HG02763 (cell line): ENCODE measurements at regions not wholly inside any gene's neighbourhood (a gene's known extent, or its start where the extent isn't known, plus 50 kb on each side); places are given as distances from the start of the nearest gene placed in this dataset.
"Not testable (repeated sequence)": the region's sequence is repeated elsewhere in the genome, so short reads cannot be mapped to it uniquely, and the experiment has no call there.

Experiments
- ATAC-seq: cut with Tn5 transposase; IDR thresholded peaks from one replicate; pipeline ENCODE4 v1.9.1; 2021; ENCODE audit warnings: mild to moderate bottlenecking, moderate library complexity; ENCODE audit not compliant: unreplicated experiment

DNA sequence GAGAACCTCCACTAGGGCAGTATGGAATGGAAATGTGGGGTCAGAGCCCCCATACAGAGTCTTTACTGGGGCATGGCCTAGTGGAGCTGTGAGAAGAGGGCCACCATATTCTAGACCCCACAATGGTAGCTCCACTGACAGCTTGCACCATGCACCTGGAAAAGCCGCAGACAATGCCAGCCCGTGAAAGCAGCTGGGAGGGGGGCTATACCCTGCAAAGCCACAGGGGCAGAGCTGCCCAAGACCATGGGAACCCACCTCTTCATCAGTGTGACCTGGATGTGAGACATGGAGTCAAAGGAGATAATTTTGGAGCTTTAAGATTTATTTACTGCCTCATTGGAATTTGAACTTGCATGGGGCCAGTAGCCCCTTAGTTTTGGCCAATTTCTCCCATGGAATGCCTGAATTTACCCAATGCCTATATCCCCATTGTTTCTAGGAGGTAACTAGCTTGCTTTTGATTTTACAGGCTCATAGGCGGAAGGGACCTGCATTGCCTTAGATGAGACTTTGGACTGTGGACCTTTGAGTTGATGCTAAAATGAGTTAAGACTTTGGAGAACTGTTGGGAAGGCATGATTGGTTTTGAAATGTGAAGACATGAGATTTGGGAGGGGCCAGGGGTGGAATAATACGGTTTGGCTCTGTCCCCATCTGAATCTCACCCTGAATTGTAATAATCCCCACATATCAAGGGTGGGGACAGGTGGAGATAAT, 89.4 kb upstream of the MAMLD1 start:
- not testable (repeated sequence) for ATAC-seq

DNA sequence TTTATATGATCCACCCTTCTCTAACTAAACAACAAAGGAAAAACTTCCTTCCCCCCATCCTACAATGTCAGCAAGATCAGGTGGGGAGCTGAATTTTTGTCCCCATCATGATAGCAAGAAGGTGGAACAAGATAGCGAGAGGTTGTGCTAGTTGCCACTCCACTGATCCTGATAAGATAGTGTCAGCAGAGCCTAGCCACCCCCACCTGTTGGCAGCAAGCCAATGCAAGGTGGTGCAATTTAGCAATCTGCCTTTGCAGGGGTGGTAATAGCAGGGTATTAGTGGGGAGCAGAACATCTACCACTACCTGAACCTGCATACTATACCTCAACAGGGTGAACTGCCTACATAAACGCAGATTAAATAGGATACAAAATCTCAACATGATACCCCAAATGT, 80.2 kb upstream of the MAMLD1 start:
- ATAC-seq: no peak

DNA sequence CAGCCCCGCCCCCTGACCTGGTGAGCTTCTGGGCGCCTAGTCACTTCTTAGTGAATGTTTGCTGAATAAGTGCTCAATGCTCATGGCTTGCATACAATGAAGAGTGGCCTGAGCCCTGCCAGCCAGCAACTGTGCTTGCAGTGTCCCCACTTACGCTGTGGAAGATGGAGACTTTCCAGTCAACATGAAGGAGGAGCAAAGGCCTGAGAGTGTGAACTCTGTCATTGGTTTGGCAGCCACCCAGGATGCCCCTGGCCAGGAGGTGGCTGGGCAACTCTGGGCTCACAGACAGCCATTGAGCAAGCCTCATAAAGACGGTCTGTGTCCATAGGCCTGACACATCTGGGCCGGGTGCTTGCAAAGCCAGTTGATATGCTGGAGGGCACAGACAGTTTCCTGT, 72.1 kb upstream of the MAMLD1 start:
- ATAC-seq: no peak

GRCh38 chrX:150293311-150294013, 69.7 kb upstream of the MAMLD1 start:
- no peak for ATAC-seq

- no peak for ATAC-seq
Observed at GRCh38 chrX:150298841-150299551, 64.1 kb upstream of the MAMLD1 start.

DNA sequence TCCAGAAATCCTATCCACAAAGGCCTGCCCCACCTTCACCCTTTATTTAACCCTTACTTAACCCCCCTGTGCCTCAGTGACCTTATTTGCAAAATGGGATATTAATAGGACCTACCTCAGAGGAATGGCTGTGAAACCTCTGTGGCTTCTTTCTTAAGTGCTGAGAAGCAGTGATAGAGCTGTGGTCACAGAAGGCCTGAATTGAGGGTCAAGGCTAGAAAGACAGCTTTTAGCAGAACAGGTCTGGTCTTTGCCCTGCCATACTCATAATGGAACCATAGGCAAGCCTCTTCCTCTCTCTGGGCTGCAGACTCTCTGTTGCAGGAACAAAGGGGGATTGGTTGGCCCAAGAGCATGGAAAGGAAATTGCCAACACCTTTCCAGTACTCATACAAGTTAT, 63.5 kb upstream of the MAMLD1 start:
- ATAC-seq: no peak

- ATAC-seq: no peak
Observed at GRCh38 chrX:150303386-150304097, 59.6 kb upstream of the MAMLD1 start.

DNA sequence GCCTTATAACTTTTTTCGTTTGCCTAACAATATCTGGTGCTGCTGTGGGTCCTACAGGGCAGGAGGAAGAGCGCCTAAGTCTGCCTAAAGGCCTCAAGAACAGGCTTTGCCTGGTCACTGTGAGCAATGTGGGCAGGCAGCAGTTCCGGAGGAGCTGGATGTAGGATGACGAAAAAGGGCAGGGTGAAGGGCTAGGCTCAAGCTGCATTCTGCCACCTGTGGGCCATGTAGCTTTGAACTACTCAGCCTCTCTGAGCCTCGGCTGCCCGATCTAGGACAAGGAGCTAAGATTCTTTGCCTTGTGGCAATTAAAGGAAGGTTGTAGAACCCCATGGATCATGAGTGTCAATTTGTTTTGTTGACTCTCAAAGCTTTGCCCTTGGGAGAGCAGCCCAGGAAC, 57.1 kb upstream of the MAMLD1 start:
- no peak for ATAC-seq

GRCh38 chrX:150308041-150308440, 55.1 kb upstream of the MAMLD1 start:
- ATAC-seq: no peak

- no peak for ATAC-seq
Observed at GRCh38 chrX:150308532-150309157, 54.5 kb upstream of the MAMLD1 start.

- no peak for ATAC-seq
Observed at GRCh38 chrX:150310417-150310816, 52.7 kb upstream of the MAMLD1 start.

DNA sequence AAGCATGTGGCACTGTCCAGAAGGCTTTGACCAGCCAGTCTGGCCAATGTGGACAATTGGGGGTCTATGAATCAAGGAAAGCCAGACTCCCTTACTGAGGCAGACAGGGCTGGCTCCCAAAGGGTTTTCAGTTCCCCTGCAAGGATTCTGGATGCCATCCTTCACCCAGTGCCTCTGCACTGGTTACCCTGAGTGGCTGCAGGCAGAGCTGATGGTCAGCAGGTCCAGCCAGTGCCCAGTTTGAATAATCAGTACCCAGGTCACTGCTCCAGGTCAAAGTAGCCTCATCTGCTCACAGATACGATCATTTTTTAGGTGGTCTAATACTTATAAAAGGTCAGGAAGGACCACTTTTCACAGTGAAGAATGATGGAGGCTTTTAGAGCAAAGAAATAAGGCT, 52.2 kb upstream of the MAMLD1 start:
- ATAC-seq: no peak

GRCh38 chrX:150312931-150313330, 50.2 kb upstream of the MAMLD1 start:
- ATAC-seq: no peak
